K562 (cell line): ENCODE measurements at regions not wholly inside any gene's neighbourhood (a gene's known extent, or its start where the extent isn't known, plus 50 kb on each side); places are given as distances from the start of the nearest gene placed in this dataset.

Source experiments
- ATAC-seq: fragments of 200-7000 bp; cut with Tn5 transposase; 3 replicates; pipeline ENCODE4 v1.9.1; 2020; ENCODE audit warnings: moderate library complexity
- BruUV-seq: library from RNA; stranded (reverse); fragments of 400-500 nt; replicated peaks from 2 replicates; lab custom pipeline; 2021; lab: Mats Ljungman, UMichigan
- CTCF ChIA-PET: fragments of 300-600 bp; formaldehyde crosslinking; extraction: SDS; loops from one replicate; lab custom pipeline; 2021; ENCODE audit warnings: low intra/inter-chr PET ratio; lab: Yijun Ruan, JAX
- POLR2A ChIA-PET: fragments of 300-600, 350-650 bp; sonication (Branson Sonifier 250); formaldehyde crosslinking; extraction: SDS; loops from one replicate; lab custom pipeline; 2021; ENCODE audit warnings: antibody characterized with exemption, inconsistent platforms; lab: Yijun Ruan, JAX
- DNase-seq, 4 experiments: peaks; one replicate each; pipeline versions ENCODE4 v3.0.0 to v3.0.0-alpha.2; 2011 to 2018; ENCODE audit warnings: low spot score in 3 of 4, mixed read lengths in 3 of 4; ENCODE audit errors: extremely low read depth in 1 of 4
- FAIRE-seq: peaks from 2 replicates; lab custom pipeline; 2011; peaks lifted over from hg19 to GRCh38; lab: Jason Lieb, UNC
- H2AFZ ChIP-seq: 2 replicates; pipeline ENCODE4 v1.6.0; 2011; ENCODE audit warnings: low read depth, low read length, control low read depth, inconsistent platforms
- H3K27ac ChIP-seq: fragments of 200-600 bp; 3 replicates; pipeline ENCODE4 v1.8.0; 2011; ENCODE audit warnings: low read depth, mild to moderate bottlenecking, control low read depth, inconsistent platforms, low read length, moderate library complexity, mixed read lengths; ENCODE audit errors: extremely low read depth
- H3K27me3 ChIP-seq, 2 experiments: fragments of 300-600 bp in 1 of 2; 2 replicates in 1 of 2; 3 replicates in 1 of 2; pipeline versions ENCODE4 v1.6.0 to v1.8.0; 2011; ENCODE audit warnings: inconsistent platforms in 2 of 2, low read length in 2 of 2, mild to moderate bottlenecking in 1 of 2, mixed read lengths in 1 of 2, moderate library complexity in 1 of 2; ENCODE audit not compliant: control insufficient read depth in 2 of 2, insufficient read depth in 2 of 2
- H3K36me3 ChIP-seq: fragments of 300-600 bp; 3 replicates; pipeline ENCODE4 v1.8.0; 2011; ENCODE audit warnings: mild to moderate bottlenecking, low read length, inconsistent platforms; ENCODE audit not compliant: control insufficient read depth, insufficient read depth
- H3K4me1 ChIP-seq, 2 experiments: fragments of 200-600 bp in 1 of 2; replicated peaks in 1 of 2; 2 replicates in 1 of 2; 3 replicates in 1 of 2; pipeline versions ENCODE4 v1.5.1 to v1.8.0; 2011; ENCODE audit warnings: inconsistent platforms in 2 of 2, low read length in 2 of 2, mild to moderate bottlenecking in 1 of 2, mixed read lengths in 1 of 2, moderate library complexity in 1 of 2; ENCODE audit not compliant: control insufficient read depth in 2 of 2, insufficient read depth in 2 of 2
- H3K4me2 ChIP-seq: 2 replicates; pipeline ENCODE4 v1.6.1; 2011; ENCODE audit warnings: low read length, control low read depth, inconsistent platforms, mixed read lengths; ENCODE audit not compliant: insufficient read depth
- H3K4me3 ChIP-seq: fragments of 200-600 bp; sonication (generic), shearing (Covaris generic); 2 replicates; pipeline ENCODE4 v1.5.1; 2016; ENCODE audit warnings: control low read depth, inconsistent platforms
- H3K79me2 ChIP-seq: fragments of 200-600 bp; 3 replicates; pipeline ENCODE4 v1.8.0; 2011; ENCODE audit warnings: low read length, inconsistent platforms; ENCODE audit not compliant: control insufficient read depth, insufficient read depth
- H3K9ac ChIP-seq, 2 experiments: 2 replicates each; pipeline versions ENCODE4 v1.6.0 to v1.6.1; 2011; ENCODE audit warnings: low read depth in 2 of 2, low read length in 2 of 2, control low read depth in 1 of 2, inconsistent platforms in 1 of 2, mild to moderate bottlenecking in 1 of 2, mixed read lengths in 1 of 2; ENCODE audit not compliant: insufficient read depth in 1 of 2
- H3K9me1 ChIP-seq: one replicate; pipeline ENCODE4 v1.6.0; 2011; ENCODE audit warnings: inconsistent platforms, mild to moderate bottlenecking, low read length, moderate library complexity; ENCODE audit not compliant: control insufficient read depth, insufficient read depth
- H3K9me3 ChIP-seq: replicated peaks from 2 replicates; pipeline ENCODE4 v1.5.1; 2011; ENCODE audit warnings: low read depth, low read length, inconsistent platforms; ENCODE audit not compliant: control insufficient read depth, insufficient read depth
- H4K20me1 ChIP-seq: replicated peaks from 2 replicates; pipeline ENCODE4 v1.6.1; 2011; ENCODE audit warnings: low read length, inconsistent platforms, mixed read lengths; ENCODE audit not compliant: control insufficient read depth, insufficient read depth
- BRF2 ChIP-seq: IDR thresholded peaks from 3 replicates; pipeline ENCODE4 v1.6.1; 2011; ENCODE audit warnings: borderline replicate concordance, mild to moderate bottlenecking; ENCODE audit not compliant: insufficient read length, insufficient read depth
- CLOCK ChIP-seq: fragments of 250-450 bp; sonication (Bioruptor Pico); IDR thresholded peaks from 2 replicates; pipeline ENCODE4 v1.4.0; 2020; ENCODE audit warnings: mild to moderate bottlenecking, moderate library complexity, borderline replicate concordance
- CREBBP ChIP-seq: IDR thresholded peaks from one replicate; pipeline ENCODE4 v1.6.1; 2012; ENCODE audit warnings: low read depth, mild to moderate bottlenecking, control low read depth, inconsistent platforms, low read length
- DLX4 ChIP-seq: fragments of 250-450 bp; sonication (Bioruptor Pico); IDR thresholded peaks from 2 replicates; pipeline ENCODE4 v1.6.1; 2021; ENCODE audit warnings: mild to moderate bottlenecking
- GATAD2A ChIP-seq: fragments of 450-650 bp; IDR thresholded peaks from 2 replicates; pipeline ENCODE4 v1.6.1; 2017
- HDAC6 ChIP-seq: IDR thresholded peaks from 2 replicates; pipeline ENCODE4 v1.6.1; 2012; ENCODE audit warnings: low read depth, mild to moderate bottlenecking, control low read depth, inconsistent platforms, low read length, moderate library complexity
- ID3 ChIP-seq, 2 experiments: fragments of 250-450 bp in 1 of 2; fragments of 450-650 bp in 1 of 2; sonication (Bioruptor Pico) in 1 of 2; IDR thresholded peaks; 2 replicates each; pipeline versions ENCODE4 v1.6.1 to v1.8.0; 2016 to 2021; ENCODE audit warnings: mild to moderate bottlenecking in 2 of 2, moderate library complexity in 2 of 2, missing compliant biosample characterization in 1 of 2, missing genetic modification characterization in 1 of 2
- KAT8 ChIP-seq: fragments of 450-650 bp; IDR thresholded peaks from 2 replicates; pipeline ENCODE4 v1.6.1; 2016; ENCODE audit warnings: low read depth, mild to moderate bottlenecking
- MITF ChIP-seq: IDR thresholded peaks from 2 replicates; pipeline ENCODE4 v1.6.1; 2014; ENCODE audit warnings: antibody characterized with exemption
- MYNN ChIP-seq, 2 experiments: sonication (generic); formaldehyde crosslinking in 1 of 2; IDR thresholded peaks; 2 replicates each; pipeline versions ENCODE4 v1.5.0 to v1.6.1; 2016 to 2020; ENCODE audit warnings: antibody characterized with exemption in 1 of 2, missing genetic modification reagents in 1 of 2
- NFYB ChIP-seq: IDR thresholded peaks from 2 replicates; pipeline ENCODE4 v1.6.1; 2011; ENCODE audit warnings: mild to moderate bottlenecking, moderate library complexity; ENCODE audit not compliant: insufficient read length; ENCODE audit errors: extremely low read depth
- POU5F1 ChIP-seq: fragments of 150-350 bp; IDR thresholded peaks from 2 replicates; pipeline ENCODE4 v1.6.1; 2014; ENCODE audit warnings: borderline replicate concordance, low read length, low read depth, mild to moderate bottlenecking; ENCODE audit not compliant: partially characterized antibody
- RB1 ChIP-seq: fragments of 450-650 bp; IDR thresholded peaks from 2 replicates; pipeline ENCODE4 v1.6.1; 2017; ENCODE audit warnings: low read depth, mild to moderate bottlenecking
- SUPT5H ChIP-seq: fragments of 450-650 bp; IDR thresholded peaks from 2 replicates; pipeline ENCODE4 v1.6.1; 2016
- THAP7 ChIP-seq: fragments of 250-450 bp; sonication (Bioruptor Pico); IDR thresholded peaks from 2 replicates; pipeline ENCODE4 v1.5.0; 2021
- ZNF239 ChIP-seq: fragments of 250-450 bp; sonication (Bioruptor Pico); IDR thresholded peaks from 2 replicates; pipeline ENCODE4 v1.4.0; 2020; ENCODE audit warnings: mild to moderate bottlenecking
- ZNF274 ChIP-seq: IDR thresholded peaks from 2 replicates; pipeline ENCODE4 v1.6.1; 2011; ENCODE audit warnings: low read depth, mild to moderate bottlenecking, low read length, moderate library complexity, borderline replicate concordance
- WGBS: fragments of 100-300 bp; shearing (Covaris generic); methylation state at CpG from one replicate; pipeline ENCODE4 v1.1.6; 2016; ENCODE audit warnings: low coverage, mixed read lengths; ENCODE audit not compliant: insufficient coverage; ENCODE audit errors: missing lambda C conversion rate; 5-methylcytosine and 5-hydroxymethylcytosine counted together
- in situ Hi-C: fragments of 300-500 bp; cut with MboI; formaldehyde crosslinking; loops from 4 replicates; pipeline ENCODE4 v1.15.0; 2018; ENCODE audit warnings: inconsistent platforms, mixed read lengths
- intact Hi-C: fragments of 100-400 bp; cut with micrococcal nuclease; formaldehyde crosslinking; loops from 2 replicates; pipeline ENCODE4 v1.14.2; 2022

- no peak for FAIRE-seq
- POLR2A ChIA-PET, result no interaction called here
- intact Hi-C loops, result loop anchor here (5.0 to 10.0 kb wide), 2 partner anchors 1017 to 1460 kb away; no protein-coding TSS in a partner anchor
- Histone ChIP-seq H3K9ac (no peak overlapping the region), H3K9me3 (no peaks in the 10 kb centered on the region), H3K4me1 (no peaks in the 10 kb centered on the region), H3K4me2 (no peak overlapping the region), H3K36me3 (no peaks in the 10 kb centered on the region), H3K79me2 (no peaks in the 10 kb centered on the region), H4K20me1 (no peaks in the 10 kb centered on the region), H3K27ac (no peak overlapping the region), H2AFZ (no peak overlapping the region), H3K27me3 (no peaks in the 10 kb centered on the region), H3K9me1 (no peaks in the 10 kb centered on the region), H3K4me3 (no peak overlapping the region)
- 0% methylated on average over 4 of the region's 4 CpGs for WGBS
- in situ Hi-C loops, result no loop called here
- ATAC-seq, result no peak
- no peak for DNase-seq
- BruUV-seq, result no TSS peak
- CTCF ChIA-PET, result no interaction called here
- TF ChIP-seq POU5F1 (no peak), MITF (no peak), RB1 (no peak), ID3 (CRISPR knock-in tag; IDR thresholded peaks at IDR 0.05) (no peak), ID3 (tag; IDR thresholded peaks at IDR 0.05) (no peak), BRF2 (no peak), ZNF239 (CRISPR knock-in tag) (no peak), MYNN (IDR thresholded peaks at IDR 0.05) (no peak), MYNN (CRISPR knock-in tag; IDR thresholded peaks at IDR 0.05) (no peak), SUPT5H (no peak), NFYB (no peak), CLOCK (CRISPR knock-in tag) (no peak), THAP7 (CRISPR knock-in tag) (no peak), GATAD2A (no peak), CREBBP (no peak), DLX4 (CRISPR knock-in tag) (no peak), HDAC6 (no peak), ZNF274 (no peak), KAT8 (no peak)
These were observed 1024.0 kb upstream of the SLIT2 start for GRCh38 chr4:19227701-19228100.
